SU-DHL-6 (cell line): ENCODE measurements at regions not wholly inside any gene's neighbourhood (a gene's known extent, or its start where the extent isn't known, plus 50 kb on each side); places are given as distances from the start of the nearest gene placed in this dataset.

Source experiments
- H2AFZ ChIP-seq: fragments of 200-600 bp; sonication (generic); 2 replicates; pipeline ENCODE4 v1.6.1; 2014; ENCODE audit warnings: low read depth, mild to moderate bottlenecking, moderate library complexity, mixed read lengths, antibody characterized with exemption, low read length; ENCODE audit not compliant: severe bottlenecking
- H3F3A ChIP-seq: fragments of 200-600 bp; shearing (Covaris generic); 2 replicates; pipeline ENCODE4 v1.6.0; 2016; ENCODE audit warnings: antibody characterized with exemption, mild to moderate bottlenecking; ENCODE audit not compliant: insufficient read depth
- H3K27ac ChIP-seq: fragments of 200-600 bp; sonication (generic); 2 replicates; pipeline ENCODE4 v1.5.1; 2016; ENCODE audit warnings: low read depth, mild to moderate bottlenecking, low read length, moderate library complexity, mixed read lengths
- H3K27me3 ChIP-seq: fragments of 200-600 bp; sonication (generic), shearing (Covaris generic); 2 replicates; pipeline ENCODE4 v1.6.0; 2014; ENCODE audit warnings: mild to moderate bottlenecking, low read length
- H3K36me3 ChIP-seq: fragments of 200-600 bp; sonication (generic); 2 replicates; pipeline ENCODE4 v1.6.1; 2014; ENCODE audit warnings: mild to moderate bottlenecking, low read length, mixed read lengths
- H3K4me2 ChIP-seq: fragments of 300-600, 200-600 bp; shearing (Covaris generic), sonication (generic); 2 replicates; pipeline ENCODE4 v1.6.0; 2014; ENCODE audit warnings: low read length, low read depth, mild to moderate bottlenecking; ENCODE audit not compliant: poor library complexity, severe bottlenecking
- H3K4me3 ChIP-seq: fragments of 200-600 bp; sonication (generic); 2 replicates; pipeline ENCODE4 v1.5.1; 2014; ENCODE audit warnings: antibody characterized with exemption, low read length, mild to moderate bottlenecking, mixed read lengths; ENCODE audit not compliant: insufficient read depth, poor library complexity, severe bottlenecking
- H3K79me2 ChIP-seq: fragments of 200-600 bp; sonication (generic); 2 replicates; pipeline ENCODE4 v1.6.1; 2014; ENCODE audit warnings: mild to moderate bottlenecking, low read length, moderate library complexity; ENCODE audit not compliant: insufficient read depth
- H3K9ac ChIP-seq: fragments of 200-600 bp; sonication (generic); 2 replicates; pipeline ENCODE4 v1.7.0; 2014; ENCODE audit warnings: mild to moderate bottlenecking, low read length
- H3K9me2 ChIP-seq: fragments of 200-600 bp; sonication (generic); replicated peaks from 2 replicates; pipeline ENCODE4 v1.6.1; 2014; ENCODE audit warnings: low read length; ENCODE audit not compliant: insufficient read depth
- H3K9me3 ChIP-seq: fragments of 200-600 bp; sonication (generic); 2 replicates; pipeline ENCODE4 v1.6.1; 2014; ENCODE audit warnings: low read length, mixed read lengths; ENCODE audit not compliant: insufficient read depth
- H4K20me1 ChIP-seq: fragments of 200-600 bp; sonication (generic); 2 replicates; pipeline ENCODE4 v1.6.1; 2014; ENCODE audit warnings: low read depth, mild to moderate bottlenecking, antibody characterized with exemption, low read length, moderate library complexity, mixed read lengths
- EZH2phosphoT487 ChIP-seq: fragments of 200-600 bp; sonication (generic), shearing (Covaris generic); conservative IDR thresholded peaks from 2 replicates; pipeline ENCODE4 v1.6.1; 2018; ENCODE audit warnings: mild to moderate bottlenecking, antibody characterized with exemption, low read length, moderate library complexity, mixed read lengths
- TF ChIP-seq, protein P1 (sequence below): fragments of 200-600 bp; sonication (generic); IDR thresholded peaks from one replicate; pipeline ENCODE4 v1.5.1; 2017; ENCODE audit warnings: antibody characterized with exemption, mild to moderate bottlenecking, low read length, moderate library complexity; ENCODE audit not compliant: insufficient read depth, poor library complexity, severe bottlenecking

DNA sequence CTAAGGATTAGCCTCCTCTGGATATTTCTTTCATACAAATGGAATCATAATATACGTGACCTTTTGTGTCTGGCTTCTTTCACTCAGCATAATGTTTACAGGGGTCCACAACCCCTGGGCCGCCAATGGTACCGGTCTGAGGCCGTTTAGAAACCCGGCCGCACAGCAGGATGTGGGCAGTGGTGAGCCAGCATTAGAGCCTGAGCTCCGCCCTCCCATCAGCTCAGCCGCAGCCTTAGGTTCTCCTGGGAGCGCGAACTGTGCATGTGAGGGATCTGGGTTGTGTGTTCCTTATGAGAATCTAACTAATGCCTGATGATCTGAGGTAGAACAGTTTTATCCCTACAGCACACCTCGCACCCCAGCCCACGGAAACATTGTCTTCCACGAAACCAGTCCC is 229.7 kb downstream of the ICE1 start:
- TF ChIP-seq, protein P1, sequence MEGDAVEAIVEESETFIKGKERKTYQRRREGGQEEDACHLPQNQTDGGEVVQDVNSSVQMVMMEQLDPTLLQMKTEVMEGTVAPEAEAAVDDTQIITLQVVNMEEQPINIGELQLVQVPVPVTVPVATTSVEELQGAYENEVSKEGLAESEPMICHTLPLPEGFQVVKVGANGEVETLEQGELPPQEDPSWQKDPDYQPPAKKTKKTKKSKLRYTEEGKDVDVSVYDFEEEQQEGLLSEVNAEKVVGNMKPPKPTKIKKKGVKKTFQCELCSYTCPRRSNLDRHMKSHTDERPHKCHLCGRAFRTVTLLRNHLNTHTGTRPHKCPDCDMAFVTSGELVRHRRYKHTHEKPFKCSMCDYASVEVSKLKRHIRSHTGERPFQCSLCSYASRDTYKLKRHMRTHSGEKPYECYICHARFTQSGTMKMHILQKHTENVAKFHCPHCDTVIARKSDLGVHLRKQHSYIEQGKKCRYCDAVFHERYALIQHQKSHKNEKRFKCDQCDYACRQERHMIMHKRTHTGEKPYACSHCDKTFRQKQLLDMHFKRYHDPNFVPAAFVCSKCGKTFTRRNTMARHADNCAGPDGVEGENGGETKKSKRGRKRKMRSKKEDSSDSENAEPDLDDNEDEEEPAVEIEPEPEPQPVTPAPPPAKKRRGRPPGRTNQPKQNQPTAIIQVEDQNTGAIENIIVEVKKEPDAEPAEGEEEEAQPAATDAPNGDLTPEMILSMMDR, result no peak
- TF ChIP-seq EZH2phosphoT487, result no peak
- no peaks in the 10 kb centered on the region for H3K9me3 ChIP-seq
- H3K4me2 ChIP-seq, result no peak overlapping the region
- no peaks in the 10 kb centered on the region for H4K20me1 ChIP-seq
- no peaks in the 10 kb centered on the region for H3K9me2 ChIP-seq
- H3K27ac ChIP-seq, result no peak overlapping the region
- no peaks in the 10 kb centered on the region for H3K36me3 ChIP-seq
- H2AFZ ChIP-seq, result no peak overlapping the region
- H3K4me3 ChIP-seq, result no peak overlapping the region
- H3K27me3 ChIP-seq, result no peaks in the 10 kb centered on the region
- no peaks in the 10 kb centered on the region for H3K79me2 ChIP-seq
- H3K9ac ChIP-seq, result no peak overlapping the region
- no peaks in the 10 kb centered on the region for H3F3A ChIP-seq

DNA sequence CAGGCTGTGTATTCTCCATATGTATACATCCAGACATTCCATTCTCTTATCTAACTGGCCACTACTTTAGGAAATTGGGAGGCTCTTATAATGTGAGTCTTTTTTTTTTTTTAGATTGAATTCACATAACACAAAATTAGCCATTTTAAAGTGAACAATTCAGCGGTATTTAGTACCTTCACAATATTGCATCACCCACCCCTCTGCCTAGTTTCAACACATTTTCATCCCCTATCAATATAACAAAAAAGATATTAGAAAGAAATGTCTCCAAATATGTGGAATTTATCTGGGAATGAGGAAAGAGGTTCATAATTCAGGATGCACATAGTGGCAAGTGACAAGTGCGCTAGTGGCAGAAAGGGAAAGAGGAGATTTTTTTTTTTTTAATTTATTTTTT is 228.5 kb downstream of the ICE1 start:
- no peaks in the 10 kb centered on the region for H3K36me3 ChIP-seq
- no peaks in the 10 kb centered on the region for H3K9me3 ChIP-seq
- H2AFZ ChIP-seq, result no peak overlapping the region
- no peak overlapping the region for H3K4me2 ChIP-seq
- no peaks in the 10 kb centered on the region for H4K20me1 ChIP-seq
- H3K27ac ChIP-seq, result no peak overlapping the region
- H3F3A ChIP-seq, result no peaks in the 10 kb centered on the region
- H3K9me2 ChIP-seq, result no peaks in the 10 kb centered on the region
- no peaks in the 10 kb centered on the region for H3K79me2 ChIP-seq
- TF ChIP-seq EZH2phosphoT487, result no peak
- TF ChIP-seq, protein P1, result no peak
- no peak overlapping the region for H3K9ac ChIP-seq
- H3K4me3 ChIP-seq, result no peak overlapping the region
- H3K27me3 ChIP-seq, result no peaks in the 10 kb centered on the region

DNA sequence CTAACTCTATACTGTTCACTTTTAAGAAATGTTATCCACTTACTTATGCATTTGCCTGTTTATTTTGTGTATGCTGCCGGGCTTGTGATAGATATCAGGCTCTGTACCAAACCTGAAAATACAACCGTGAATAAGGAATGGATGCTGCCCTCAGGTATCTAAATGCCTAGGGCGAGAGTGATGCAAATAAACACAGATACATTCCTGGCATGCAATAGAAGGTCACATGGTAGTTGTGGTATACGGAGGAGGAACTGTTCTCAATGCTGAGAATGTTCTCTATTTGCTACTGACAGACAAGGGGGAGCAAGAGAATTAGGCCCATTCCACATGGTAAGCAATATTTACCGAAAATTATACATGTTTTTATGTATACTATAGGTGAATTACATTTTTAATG is 227.8 kb downstream of the ICE1 start:
- Histone ChIP-seq H3K27ac (no peak overlapping the region), H3K9me3 (no peaks in the 10 kb centered on the region), H3K9ac (no peak overlapping the region), H3K79me2 (no peaks in the 10 kb centered on the region), H3K4me2 (no peak overlapping the region), H3K4me3 (no peak overlapping the region), H3K36me3 (no peaks in the 10 kb centered on the region), H3F3A (no peaks in the 10 kb centered on the region), H3K9me2 (no peaks in the 10 kb centered on the region), H3K27me3 (no peaks in the 10 kb centered on the region), H2AFZ (no peak overlapping the region), H4K20me1 (no peaks in the 10 kb centered on the region)
- TF ChIP-seq, protein P1, result no peak
- no peak for TF ChIP-seq EZH2phosphoT487

DNA sequence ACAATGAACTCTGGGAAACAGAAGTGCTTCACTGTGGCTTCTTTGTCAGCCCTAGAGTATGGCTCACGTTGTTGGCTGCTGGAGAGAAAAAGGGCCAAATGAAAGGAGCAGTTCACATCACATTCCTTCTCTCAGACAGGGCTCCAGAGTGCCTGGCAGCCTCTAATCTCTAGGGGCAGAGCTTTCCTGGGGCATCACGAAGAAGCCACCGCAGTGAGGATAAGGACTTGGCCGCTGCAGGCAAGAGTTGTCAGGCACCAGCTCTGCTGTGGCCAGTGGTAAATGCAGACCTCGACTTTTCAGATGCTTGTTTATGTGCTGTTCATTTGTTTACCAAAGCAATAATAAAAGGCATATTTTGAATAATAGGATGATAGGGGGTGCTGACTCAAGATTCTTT is 227.2 kb downstream of the ICE1 start:
- Histone ChIP-seq H3K9me2 (no peaks in the 10 kb centered on the region), H3K36me3 (no peaks in the 10 kb centered on the region), H4K20me1 (no peaks in the 10 kb centered on the region), H3K9ac (no peak overlapping the region), H3K27ac (no peak overlapping the region), H3K79me2 (no peaks in the 10 kb centered on the region), H3K27me3 (no peaks in the 10 kb centered on the region), H3K4me2 (no peak overlapping the region), H3K9me3 (no peaks in the 10 kb centered on the region), H3K4me3 (no peak overlapping the region), H2AFZ (no peak overlapping the region), H3F3A (no peaks in the 10 kb centered on the region)
- TF ChIP-seq EZH2phosphoT487, result no peak
- TF ChIP-seq, protein P1, result no peak
